GM18907 (cell line): ENCODE measurements at regions not wholly inside any gene's neighbourhood (a gene's known extent, or its start where the extent isn't known, plus 50 kb on each side); places are given as distances from the start of the nearest gene placed in this dataset.

Experiments used
- ATAC-seq: cut with Tn5 transposase; IDR thresholded peaks from one replicate; pipeline ENCODE4 v1.9.1; 2021; ENCODE audit warnings: mild to moderate bottlenecking, moderate library complexity; ENCODE audit not compliant: unreplicated experiment

GRCh38 chr12:104858611-104859543 is 99.2 kb downstream of the SLC41A2 start:
- no peak for ATAC-seq

- ATAC-seq = no peak
Observed at GRCh38 chr12:104856531-104856930, 101.6 kb downstream of the SLC41A2 start.

- no peak for ATAC-seq
Observed at GRCh38 chr12:104855599-104855998, 102.5 kb downstream of the SLC41A2 start.

DNA sequence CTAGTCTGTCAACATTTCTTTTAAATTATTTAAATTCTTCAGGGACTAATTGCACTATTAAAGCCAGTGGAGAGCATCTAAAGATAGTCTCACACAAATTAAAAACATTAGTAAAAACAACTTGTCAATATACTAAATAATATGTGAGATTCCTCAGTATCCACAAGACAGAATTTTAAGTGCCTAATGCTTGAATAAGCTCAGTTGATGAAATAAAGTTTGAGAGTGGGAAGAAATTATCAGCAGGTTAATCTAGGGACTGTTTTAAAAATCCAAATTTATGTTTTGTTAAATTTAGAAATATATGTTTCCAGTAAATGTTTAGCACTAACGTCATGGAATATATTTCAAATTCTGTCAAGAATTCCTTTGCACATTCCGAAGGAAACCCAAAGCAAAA is 105.2 kb downstream of the SLC41A2 start:
- ATAC-seq = no peak

- ATAC-seq = no peak
Observed at GRCh38 chr12:104852102-104852501, 106.0 kb downstream of the SLC41A2 start.

DNA sequence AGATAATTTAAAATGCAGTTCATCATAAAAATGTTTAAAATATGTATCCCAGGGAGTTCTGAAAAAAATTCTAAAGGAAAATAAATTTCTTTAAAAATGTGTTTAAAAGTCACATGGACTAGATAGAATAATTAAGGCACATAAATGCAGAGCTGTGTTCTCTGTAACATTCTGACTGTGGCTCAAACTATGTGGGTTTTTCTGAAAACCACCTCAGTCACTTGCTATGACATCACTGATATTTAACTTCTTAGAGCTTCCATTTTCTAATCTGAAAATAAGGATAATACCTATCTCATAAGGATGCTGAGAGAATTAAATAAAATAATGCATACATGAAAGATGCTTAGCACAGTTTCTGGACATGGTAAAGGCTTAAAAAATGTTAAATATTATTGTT is 107.3 kb downstream of the SLC41A2 start:
- no peak for ATAC-seq

DNA sequence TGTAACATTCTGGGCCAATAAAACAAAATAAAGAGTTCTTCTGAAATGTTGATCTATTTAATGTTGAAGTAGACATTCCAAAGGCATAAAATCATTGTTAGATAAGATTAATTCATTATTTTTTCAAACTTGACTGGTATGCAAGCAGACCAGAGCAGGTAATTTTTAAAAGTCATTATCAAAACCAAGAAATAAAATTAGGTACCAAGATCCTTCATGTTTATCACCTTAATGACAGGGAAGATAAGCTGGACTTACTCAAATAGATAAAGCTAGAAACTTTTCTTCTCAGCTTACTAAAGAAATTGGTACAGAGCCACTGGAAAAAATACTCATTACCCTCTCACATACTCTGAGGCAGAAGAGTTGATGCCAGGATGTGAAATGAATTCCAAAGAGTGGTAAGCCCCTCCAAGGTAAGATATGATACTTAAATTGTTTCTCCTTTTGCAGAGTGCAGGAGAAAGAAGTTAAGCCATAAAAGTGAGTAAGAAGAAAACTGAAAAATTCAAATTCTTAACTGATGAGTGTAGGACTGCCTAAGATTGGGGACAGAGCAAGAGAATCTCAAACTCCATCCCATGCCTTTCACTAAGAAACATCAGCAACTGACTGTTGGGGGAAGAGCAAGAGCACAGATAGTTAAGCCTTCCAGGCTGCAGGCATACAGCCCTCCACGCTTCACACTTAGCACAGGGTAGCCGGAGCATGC is 111.9 kb downstream of the SLC41A2 start:
- no peak for ATAC-seq

DNA sequence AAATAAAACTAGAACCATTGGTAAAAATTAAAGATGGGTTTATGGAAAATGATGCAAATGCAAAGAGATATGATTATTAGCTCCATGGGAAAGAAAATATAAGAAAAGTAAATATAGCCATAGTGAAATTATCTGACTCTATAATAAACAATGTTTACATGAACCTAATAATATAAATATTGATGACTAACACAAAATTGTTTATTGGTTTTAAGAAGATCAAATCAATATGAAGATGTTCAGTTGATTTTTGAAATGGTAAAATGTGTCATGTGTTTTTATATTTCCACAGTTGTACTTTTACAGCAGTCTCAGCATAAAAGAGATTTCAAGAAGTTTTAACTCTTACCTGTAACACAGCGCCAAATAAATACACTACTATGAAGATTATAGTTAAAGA is 114.0 kb downstream of the SLC41A2 start:
- no peak for ATAC-seq

- ATAC-seq = no peak
Observed at GRCh38 chr12:104840262-104840661, 117.8 kb downstream of the SLC41A2 start.

DNA sequence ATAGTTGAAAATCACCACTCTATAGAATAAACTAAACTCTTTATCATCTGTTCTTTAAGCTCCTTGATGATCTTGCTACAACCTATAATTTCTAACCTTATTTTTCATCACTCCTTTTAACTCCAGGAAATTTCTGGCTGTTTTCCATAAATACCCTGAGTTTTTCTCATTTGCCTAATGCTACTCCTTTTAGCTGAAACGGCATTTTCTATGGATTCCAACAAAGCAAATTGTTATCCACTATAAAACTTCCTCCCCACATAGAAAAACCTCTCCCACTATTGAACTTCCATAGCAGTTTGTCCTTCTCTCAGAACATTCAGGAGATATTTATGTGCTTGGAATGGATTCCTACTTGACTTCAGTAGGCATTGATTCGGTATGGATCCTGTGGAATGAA is 122.8 kb downstream of the SLC41A2 start:
- no peak for ATAC-seq

- no peak for ATAC-seq
Observed at GRCh38 chr12:104834607-104835006, 123.5 kb downstream of the SLC41A2 start.

GRCh38 chr12:104833756-104834155 is 124.3 kb downstream of the SLC41A2 start:
- no peak for ATAC-seq

DNA sequence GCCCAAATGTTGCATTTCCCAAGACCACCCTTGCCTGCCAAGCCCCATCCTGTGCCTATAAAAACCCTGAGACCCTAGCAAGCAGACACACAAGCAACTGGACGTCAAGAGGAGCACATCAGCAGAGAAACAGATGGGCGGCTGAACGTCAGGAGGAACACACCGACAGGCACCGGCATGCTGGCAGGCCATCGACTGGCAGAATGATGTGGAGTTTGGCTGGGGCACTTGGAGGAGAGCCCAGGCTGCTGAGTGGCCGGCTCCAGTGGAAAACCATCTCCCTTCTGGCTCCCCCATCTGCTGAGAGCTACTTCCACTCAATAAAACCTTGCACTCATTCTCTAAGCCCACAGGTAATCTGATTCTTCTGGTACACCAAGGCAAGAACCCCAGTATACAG is 130.1 kb downstream of the SLC41A2 start:
- ATAC-seq = no peak

DNA sequence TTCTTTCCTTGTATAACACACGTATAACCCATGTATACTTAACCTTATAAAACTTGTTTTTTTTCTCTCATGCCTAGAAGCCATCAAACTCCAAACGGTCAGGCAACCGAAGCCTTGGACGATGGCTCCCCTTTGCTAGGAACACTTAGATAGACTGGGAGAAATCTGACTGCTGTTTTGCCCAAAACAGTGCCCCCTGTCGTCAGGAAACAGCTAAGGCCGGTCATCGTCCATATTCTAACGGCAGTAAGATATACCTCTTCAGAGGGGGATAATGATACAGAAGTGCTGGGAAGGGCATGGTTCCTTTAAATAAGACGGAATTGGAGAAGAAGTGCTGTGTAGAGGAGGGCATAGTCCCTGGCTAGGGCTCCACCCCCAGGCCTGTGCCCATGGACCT is 130.5 kb downstream of the SLC41A2 start:
- no peak for ATAC-seq

DNA sequence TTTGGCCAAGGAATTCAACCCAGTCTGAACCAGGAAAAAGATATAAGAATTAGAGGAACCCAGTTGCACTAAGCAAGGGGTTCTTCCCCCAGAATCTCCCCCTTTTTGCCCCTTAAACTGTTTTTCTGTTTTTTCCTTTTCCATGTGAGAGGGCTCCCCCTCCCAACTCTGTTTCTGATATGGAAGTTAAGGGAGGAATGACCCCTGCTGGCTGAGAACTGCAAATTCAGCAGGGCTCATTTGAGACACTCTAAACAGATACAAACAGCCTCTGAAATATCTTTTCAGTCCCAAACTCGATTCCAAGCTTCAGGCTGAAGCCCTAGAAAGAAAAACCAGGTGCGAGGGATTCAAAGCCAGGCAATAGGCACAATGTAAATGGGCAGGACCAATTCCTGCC is 132.7 kb downstream of the SLC41A2 start:
- no peak for ATAC-seq

DNA sequence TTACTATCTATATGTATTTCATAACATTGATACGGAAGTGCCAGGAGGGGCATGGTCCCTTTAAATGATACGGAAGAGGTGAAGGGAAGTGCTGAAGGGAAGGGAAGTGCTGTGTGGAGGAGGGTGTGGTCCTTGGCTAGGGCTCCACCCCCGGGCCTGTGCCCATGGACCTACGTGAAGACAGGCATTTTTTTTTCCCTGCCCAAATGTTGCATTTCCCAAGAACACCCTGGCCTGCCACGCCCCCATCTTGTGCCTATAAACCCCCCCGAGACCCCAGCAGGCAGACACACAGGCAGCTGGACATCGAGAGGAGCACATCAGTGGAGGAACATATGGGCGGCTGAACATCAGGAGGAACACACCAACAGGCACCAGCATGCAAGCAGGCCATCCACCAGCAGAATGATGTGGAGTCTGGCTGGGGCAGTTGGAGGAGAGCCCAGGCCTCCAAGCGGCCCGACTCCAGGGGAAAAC is 134.1 kb downstream of the SLC41A2 start:
- ATAC-seq = no peak

- ATAC-seq = no peak
Observed at GRCh38 chr12:104822941-104823340, 135.1 kb downstream of the SLC41A2 start.

GRCh38 chr12:104816845-104817503 is 141.1 kb downstream of the SLC41A2 start:
- no peak for ATAC-seq

DNA sequence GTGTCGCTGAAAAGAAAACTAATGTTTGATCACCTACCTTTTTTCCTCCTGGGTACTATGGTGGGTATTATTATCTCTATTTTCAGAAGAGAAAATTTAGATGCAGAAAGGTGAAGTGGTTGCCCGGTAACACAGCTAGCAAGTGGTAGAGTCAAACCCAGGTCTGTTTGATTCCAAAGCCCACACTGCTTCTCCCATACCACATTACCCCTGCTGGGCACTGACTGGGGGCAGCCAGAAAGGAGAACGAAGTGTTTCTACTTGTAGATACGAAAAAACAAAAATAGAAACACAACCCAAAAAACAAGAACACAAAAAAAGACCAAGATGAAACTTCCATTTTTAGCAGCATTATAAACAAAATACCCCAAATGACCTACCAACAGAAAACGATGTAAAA is 142.2 kb downstream of the SLC41A2 start:
- no peak for ATAC-seq

- ATAC-seq = no peak
Observed at GRCh38 chr12:104814944-104815343, 143.1 kb downstream of the SLC41A2 start.
